IPS-NIHi7 (cell line): ENCODE measurements at regions not wholly inside any gene's neighbourhood (a gene's known extent, or its start where the extent isn't known, plus 50 kb on each side); places are given as distances from the start of the nearest gene placed in this dataset.

Experiments used
- DNase-seq: peaks from one replicate; pipeline ENCODE4 v3.0.0; 2012; ENCODE audit warnings: mixed read lengths; ENCODE audit errors: extremely low spot score

GRCh38 chr2:129112181-129112580 lies 793.5 kb upstream of the HS6ST1 start:
- DNase-seq: no peak

GRCh38 chr2:129113776-129114175 lies 795.1 kb upstream of the HS6ST1 start:
- DNase-seq: no peak

DNA sequence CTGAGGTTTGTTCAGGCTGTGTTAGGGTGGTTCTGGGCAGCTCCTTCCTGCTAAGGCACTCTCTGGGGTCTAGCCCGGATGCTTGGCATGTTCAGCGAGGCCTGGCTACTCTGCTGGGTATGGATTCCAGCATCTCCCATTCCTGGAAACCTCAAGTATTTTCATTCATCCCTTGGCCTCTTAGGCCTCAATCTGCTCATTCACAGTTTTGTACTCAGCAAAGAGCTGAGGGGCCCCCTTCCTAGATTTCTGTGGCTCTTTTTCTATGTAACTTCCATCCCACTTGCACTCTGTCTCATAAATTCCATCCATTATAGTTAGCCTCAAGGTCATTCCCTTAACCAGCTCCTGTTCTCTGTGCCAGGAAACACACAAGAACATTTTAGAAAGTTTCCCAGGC lies 798.8 kb upstream of the HS6ST1 start:
- no peak for DNase-seq

DNA sequence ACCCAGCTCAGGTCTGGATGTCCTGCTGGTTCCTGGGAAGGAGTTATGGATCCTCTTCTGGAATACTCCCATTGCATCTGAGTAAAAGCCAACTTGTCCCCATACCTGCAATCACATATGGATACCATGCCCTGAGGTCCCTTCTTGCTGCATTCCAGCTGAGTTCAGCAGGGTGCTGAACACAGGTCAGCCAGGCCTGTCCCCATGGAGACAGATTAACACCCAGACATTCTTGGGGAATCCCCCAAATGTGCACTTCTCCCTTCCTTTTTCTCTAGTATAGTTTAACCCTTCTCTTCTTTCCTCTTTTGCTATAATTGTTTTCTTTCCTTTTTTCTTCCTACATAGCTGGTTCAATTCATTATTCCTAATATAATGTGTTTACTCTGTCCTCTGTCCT lies 799.6 kb upstream of the HS6ST1 start:
- DNase-seq: no peak

GRCh38 chr2:129129087-129129486 lies 810.4 kb upstream of the HS6ST1 start:
- DNase-seq: no peak

DNA sequence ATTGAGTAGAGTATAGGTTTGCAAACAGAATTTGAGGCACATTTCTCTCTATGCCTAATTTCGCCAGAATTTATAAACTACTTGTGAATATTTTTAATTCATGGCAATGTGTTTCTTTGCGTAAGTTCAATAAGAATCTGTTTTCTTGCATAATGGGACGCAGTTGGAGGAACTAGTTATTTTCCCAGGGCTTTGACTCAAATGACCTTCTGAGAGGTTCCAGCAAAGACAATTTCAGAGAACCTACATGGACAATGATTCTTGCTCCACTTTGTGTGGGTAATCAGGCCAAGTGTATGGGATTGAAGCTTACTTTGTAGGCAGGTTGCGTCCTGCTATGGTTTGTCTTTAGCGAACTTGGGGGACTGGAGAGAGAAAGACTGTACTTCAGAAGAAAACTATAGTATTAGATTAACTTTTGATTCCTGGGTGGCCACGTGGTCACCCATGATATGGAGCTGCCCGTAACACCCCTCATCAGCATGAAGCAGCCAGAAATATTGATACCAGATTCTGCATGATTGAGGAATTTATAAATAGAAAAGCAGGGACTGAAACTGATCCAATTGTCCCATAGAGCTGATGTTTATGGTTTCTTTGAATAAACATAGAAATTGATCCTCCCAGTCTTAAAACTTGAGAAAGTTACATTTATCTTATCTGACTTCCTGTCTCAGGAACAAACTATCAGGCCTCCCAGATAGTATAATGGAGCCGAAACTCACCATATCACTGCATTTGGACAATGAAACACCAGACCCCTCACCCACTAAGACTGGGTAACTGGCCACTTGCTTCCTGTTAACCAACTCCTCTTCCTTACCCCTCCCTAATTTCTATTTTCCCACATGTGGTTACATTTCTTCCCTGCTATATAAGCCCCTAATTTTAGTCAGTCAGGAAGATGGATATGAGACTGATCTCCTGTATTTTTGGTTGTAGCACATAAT lies 815.3 kb upstream of the HS6ST1 start:
- no peak for DNase-seq

DNA sequence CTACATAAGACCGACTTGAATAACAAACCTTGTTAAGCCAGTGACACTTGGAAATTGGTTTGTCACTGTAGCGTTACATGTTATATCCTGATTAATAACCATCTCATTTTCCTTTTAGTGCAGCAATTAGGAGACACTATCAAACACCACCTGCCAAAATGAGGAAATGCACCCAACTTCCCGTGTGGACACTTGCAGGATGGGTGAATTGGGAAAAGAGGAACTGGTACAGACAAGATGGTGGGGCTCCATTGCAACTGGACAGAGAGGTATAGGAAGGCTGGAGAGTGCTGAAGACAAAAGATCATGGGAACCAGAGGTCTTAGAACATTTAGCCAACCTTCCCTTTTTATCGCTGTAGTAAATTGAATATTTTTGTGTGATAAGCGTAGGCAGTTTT lies 816.3 kb upstream of the HS6ST1 start:
- DNase-seq: no peak

DNA sequence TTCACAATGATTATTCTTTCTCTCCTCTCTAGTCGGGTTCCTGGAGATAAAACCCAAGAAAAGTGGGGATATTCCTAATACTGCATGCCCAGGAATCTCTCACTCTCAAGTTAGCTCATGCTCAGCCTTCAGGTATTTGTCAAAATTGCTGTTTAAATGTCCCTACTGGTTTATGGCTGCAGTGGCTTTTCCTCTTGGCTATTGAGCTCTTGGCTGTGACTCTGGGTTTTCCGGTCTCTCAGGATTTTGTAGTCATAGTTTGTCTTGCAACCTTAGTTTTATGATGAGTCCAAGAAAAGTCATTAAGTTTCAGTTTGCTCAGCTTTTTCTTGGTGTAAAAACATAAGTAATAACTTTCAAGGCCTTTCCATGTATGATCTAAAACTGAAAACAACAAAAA lies 820.7 kb upstream of the HS6ST1 start:
- DNase-seq: no peak

DNA sequence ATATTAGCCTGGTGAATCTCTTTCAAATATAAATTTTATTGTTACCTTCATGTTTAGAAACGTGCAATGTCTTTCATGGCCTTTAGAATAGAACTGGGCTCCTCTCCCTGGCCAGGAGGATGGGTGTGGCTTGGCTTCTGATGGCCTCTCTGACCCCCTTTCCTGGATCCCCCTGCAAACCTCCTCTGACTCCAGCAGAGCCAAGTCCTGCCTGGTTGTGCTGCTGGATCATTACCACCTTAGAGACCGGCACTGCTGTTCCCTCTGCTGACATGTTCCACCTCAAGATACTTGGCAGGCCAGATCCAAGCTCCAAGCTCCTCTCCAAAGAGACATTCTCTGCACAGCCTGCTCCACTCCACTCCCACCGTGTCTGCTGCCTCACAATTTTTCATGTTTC lies 823.8 kb upstream of the HS6ST1 start:
- DNase-seq: no peak

- no peak for DNase-seq
Observed at GRCh38 chr2:129144082-129144791, 825.6 kb upstream of the HS6ST1 start.

DNA sequence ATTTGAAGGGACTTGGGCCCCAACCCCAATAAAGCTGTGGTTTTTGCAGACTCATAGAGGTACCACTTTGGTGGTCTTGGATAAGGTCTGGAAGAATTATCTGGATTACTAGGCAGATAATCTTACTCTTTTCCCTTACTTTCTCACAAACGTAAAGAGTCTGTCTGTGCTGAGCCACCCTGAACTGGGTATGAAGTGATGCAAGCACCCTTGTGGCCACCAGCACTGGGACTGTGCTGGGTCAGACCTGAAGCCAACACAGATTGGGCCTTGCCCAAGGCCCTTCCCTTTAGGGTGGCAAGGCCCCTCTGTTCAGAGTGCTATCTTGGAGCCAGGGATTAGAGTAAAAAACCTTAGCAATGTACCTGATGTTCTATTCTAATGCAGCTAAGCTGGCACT lies 827.0 kb upstream of the RAB6C start:
- DNase-seq: no peak

- no peak for DNase-seq
Observed at GRCh38 chr2:129160879-129161278, 818.6 kb upstream of the RAB6C start.

DNA sequence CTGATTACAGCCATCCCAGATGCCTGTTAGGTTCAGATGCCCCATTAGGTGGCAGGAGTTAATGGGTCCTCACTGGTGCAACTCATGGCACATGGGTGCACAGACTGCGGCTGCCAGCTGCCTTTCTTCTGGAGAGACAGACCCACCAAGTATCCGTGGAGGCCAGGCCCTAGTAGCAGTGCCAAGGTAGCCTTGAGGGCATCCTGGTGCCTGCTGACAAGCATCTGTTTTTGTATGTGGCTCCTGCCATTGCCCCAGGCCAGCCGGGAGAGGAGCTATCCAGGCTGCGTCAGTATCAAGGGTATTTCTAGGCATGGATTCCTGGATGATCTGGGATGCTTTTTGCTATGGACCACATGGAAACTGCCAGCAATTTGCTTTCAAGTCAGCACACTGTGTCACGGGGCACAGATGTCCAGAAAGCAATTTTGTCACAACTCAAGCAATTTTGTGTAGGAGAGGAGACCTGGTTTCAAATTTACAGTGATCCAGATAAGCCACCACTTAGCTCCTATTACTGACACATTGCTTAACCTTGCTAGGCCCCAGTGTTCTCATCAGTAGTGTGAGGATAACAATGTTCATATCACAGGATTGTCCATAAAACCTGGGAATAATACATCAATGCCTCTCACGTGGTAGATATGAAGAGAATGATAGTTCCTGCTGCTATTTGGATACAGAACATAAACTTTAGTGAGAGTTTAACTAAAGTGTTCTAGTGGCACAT lies 815.1 kb upstream of the RAB6C start:
- DNase-seq: no peak

DNA sequence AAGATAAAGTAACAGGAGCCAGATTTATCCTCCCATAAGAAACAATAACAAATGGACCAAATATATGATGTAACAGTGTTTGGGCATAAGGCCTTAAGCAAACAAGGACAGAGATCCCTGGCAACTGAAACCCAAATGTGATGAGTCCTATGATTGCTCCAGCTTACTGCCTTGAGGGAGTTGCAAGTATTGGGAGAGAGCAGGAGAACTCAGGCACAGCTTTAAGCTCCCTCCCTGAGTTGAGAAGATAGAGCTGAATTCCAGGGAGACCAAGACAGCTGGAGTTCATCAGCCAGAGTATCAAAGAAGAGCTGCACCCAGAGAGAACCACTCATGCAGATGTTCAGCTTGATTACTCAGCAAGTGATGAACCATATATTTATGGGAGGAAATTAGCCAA lies 814.5 kb upstream of the RAB6C start:
- no peak for DNase-seq

- DNase-seq: no peak
Observed at GRCh38 chr2:129167456-129167855, 812.0 kb upstream of the RAB6C start.

GRCh38 chr2:129170570-129170969 lies 808.9 kb upstream of the RAB6C start:
- DNase-seq: no peak

- no peak for DNase-seq
Observed at GRCh38 chr2:129174143-129174542, 805.3 kb upstream of the RAB6C start.

DNA sequence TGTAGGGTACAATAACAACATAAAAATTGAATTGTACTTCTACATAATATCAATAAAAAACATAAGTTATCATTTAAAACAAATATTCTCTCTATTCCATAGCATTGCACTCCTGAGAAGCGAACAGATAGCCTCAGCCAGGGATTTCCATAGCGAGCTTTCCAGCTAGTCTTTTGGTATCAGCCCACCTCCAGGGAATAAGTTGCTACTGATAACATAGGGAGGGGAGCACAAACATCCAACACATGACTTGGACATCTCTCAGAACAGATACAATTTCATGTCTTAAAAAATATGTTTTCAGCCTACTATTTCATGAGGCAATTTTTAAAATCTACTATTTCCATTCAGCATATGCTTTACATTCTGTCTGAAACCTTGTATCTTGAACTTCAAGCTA lies 804.4 kb upstream of the RAB6C start:
- no peak for DNase-seq

- DNase-seq: no peak
Observed at GRCh38 chr2:129176375-129176774, 803.1 kb upstream of the RAB6C start.

GRCh38 chr2:129178356-129178755 lies 801.1 kb upstream of the RAB6C start:
- no peak for DNase-seq

- DNase-seq: no peak
Observed at GRCh38 chr2:129179199-129179598, 800.3 kb upstream of the RAB6C start.

GRCh38 chr2:129180124-129180716 lies 799.2 kb upstream of the RAB6C start:
- no peak for DNase-seq
